ENCODE measurements at regions not wholly inside any gene's neighbourhood (a gene's known extent, or its start where the extent isn't known, plus 50 kb on each side); places are given as distances from the start of the nearest gene placed in this dataset.

- TF ChIP-seq, protein P1, sequence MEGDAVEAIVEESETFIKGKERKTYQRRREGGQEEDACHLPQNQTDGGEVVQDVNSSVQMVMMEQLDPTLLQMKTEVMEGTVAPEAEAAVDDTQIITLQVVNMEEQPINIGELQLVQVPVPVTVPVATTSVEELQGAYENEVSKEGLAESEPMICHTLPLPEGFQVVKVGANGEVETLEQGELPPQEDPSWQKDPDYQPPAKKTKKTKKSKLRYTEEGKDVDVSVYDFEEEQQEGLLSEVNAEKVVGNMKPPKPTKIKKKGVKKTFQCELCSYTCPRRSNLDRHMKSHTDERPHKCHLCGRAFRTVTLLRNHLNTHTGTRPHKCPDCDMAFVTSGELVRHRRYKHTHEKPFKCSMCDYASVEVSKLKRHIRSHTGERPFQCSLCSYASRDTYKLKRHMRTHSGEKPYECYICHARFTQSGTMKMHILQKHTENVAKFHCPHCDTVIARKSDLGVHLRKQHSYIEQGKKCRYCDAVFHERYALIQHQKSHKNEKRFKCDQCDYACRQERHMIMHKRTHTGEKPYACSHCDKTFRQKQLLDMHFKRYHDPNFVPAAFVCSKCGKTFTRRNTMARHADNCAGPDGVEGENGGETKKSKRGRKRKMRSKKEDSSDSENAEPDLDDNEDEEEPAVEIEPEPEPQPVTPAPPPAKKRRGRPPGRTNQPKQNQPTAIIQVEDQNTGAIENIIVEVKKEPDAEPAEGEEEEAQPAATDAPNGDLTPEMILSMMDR (IDR thresholded peaks at IDR 0.05), result no peak
- H3K27ac Mint-ChIP-seq, result no peak overlapping the region
- no peaks in the 10 kb centered on the region for H3K4me1 Mint-ChIP-seq
- H3K27me3 Mint-ChIP-seq (ENCODE audit: low read depth, poor library complexity), result peaks cover 19% of the 10 kb centered on the region
- DNase-seq, result no peak
- peaks cover 42% of the 10 kb centered on the region for H3K9me3 Mint-ChIP-seq
- no peaks in the 10 kb centered on the region for H3K36me3 Mint-ChIP-seq (ENCODE audit: low read depth)
- no peak overlapping the region for H3K4me3 Mint-ChIP-seq
Measured at GRCh38 chr19:29428071-29428470, 97.7 kb upstream of the VSTM2B start.

DNA sequence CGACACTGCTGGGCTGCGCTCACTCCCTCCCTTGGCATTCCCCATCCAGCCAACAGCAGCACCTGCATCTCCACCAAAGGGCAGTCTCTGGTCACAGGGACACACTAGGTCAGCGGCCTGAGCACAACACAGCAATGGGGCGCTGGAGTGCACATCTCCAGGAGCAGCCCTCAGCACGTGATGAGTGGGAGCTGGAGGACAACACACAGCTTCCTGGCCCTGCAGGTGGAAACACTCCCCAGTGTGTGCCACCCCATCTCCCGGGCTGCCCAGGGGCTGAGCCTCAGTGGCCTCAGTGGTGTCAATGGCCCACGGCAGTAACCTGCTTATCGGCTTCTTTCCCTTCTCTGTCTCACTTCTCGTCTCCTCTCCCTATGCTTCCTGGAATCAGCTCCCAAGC is 96.8 kb upstream of the VSTM2B start:
- Mint-ChIP-seq H3K27ac (no peak overlapping the region), H3K36me3 (ENCODE audit: low read depth) (no peaks in the 10 kb centered on the region)

GRCh38 chr19:29429581-29429980 is 96.2 kb upstream of the VSTM2B start:
- TF ChIP-seq, protein P1 (IDR thresholded peaks at IDR 0.05), result no peak
- H3K4me3 Mint-ChIP-seq, result no peak overlapping the region
- H3K27me3 Mint-ChIP-seq (ENCODE audit: low read depth, poor library complexity), result peaks cover 25% of the 10 kb centered on the region
- no peak overlapping the region for H3K27ac Mint-ChIP-seq
- H3K36me3 Mint-ChIP-seq (ENCODE audit: low read depth), result no peaks in the 10 kb centered on the region
- DNase-seq, result no peak
- no peaks in the 10 kb centered on the region for H3K4me1 Mint-ChIP-seq
- peaks cover 30% of the 10 kb centered on the region for H3K9me3 Mint-ChIP-seq

More for the DNA sequence above, 96.8 kb upstream of the VSTM2B start:
- TF ChIP-seq, protein P1 (IDR thresholded peaks at IDR 0.05), result no peak
- no peak overlapping the region for H3K4me3 Mint-ChIP-seq
- H3K9me3 Mint-ChIP-seq, result peaks cover 35% of the 10 kb centered on the region
- no peaks in the 10 kb centered on the region for H3K4me1 Mint-ChIP-seq
- DNase-seq, result no peak
- peaks cover 21% of the 10 kb centered on the region for H3K27me3 Mint-ChIP-seq (ENCODE audit: low read depth, poor library complexity)

- peaks cover 26% of the 10 kb centered on the region for H3K27me3 Mint-ChIP-seq (ENCODE audit: low read depth, poor library complexity)
- no peaks in the 10 kb centered on the region for H3K36me3 Mint-ChIP-seq (ENCODE audit: low read depth)
- no peaks in the 10 kb centered on the region for H3K4me1 Mint-ChIP-seq
- TF ChIP-seq, protein P1 (IDR thresholded peaks at IDR 0.05), result no peak
- H3K27ac Mint-ChIP-seq, result no peak overlapping the region
- no peak overlapping the region for H3K4me3 Mint-ChIP-seq
- peaks cover 14% of the 10 kb centered on the region for H3K9me3 Mint-ChIP-seq
- DNase-seq, result no peak
Measured at GRCh38 chr19:29431332-29431731, 94.5 kb upstream of the VSTM2B start.

GRCh38 chr19:29432677-29433076 is 93.1 kb upstream of the VSTM2B start:
- Mint-ChIP-seq H3K27ac (no peak overlapping the region), H3K9me3 (peaks cover 9% of the 10 kb centered on the region), H3K27me3 (ENCODE audit: low read depth, poor library complexity) (peaks cover 35% of the 10 kb centered on the region), H3K4me1 (no peaks in the 10 kb centered on the region), H3K36me3 (ENCODE audit: low read depth) (no peaks in the 10 kb centered on the region), H3K4me3 (no peak overlapping the region)
- TF ChIP-seq, protein P1 (IDR thresholded peaks at IDR 0.05), result no peak
- no peak for DNase-seq

DNA sequence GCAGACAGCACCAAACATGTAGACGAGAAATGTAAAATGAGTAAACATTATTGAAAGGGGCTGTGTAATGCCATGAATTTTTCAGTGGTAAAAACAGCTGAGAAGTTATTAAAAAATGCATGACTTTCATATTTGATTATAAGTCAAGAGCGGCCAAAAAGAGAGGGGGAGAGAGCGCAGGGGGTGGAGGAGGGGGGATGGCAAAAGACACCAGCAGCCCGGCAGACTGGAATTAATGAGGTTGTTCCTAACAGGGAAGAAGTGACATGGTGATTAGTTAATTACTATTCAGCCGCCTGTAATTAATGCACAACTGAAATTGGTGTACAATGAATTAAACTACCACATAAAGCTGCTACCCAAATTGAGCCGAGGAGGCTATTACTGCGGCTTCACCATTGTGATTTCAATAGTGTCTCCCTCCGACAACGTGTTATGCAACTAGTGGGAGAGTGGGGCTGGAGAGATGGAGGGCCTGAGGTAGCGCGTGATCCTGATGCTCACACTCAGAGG is 89.1 kb upstream of the VSTM2B start:
- Mint-ChIP-seq H3K4me3 (no peak overlapping the region), H3K9me3 (peaks cover 31% of the 10 kb centered on the region), H3K27me3 (ENCODE audit: low read depth, poor library complexity) (peaks cover 31% of the 10 kb centered on the region)

More for the DNA sequence above, 89.1 kb upstream of the VSTM2B start:
- H3K4me1 Mint-ChIP-seq, result no peaks in the 10 kb centered on the region
- DNase-seq, result no peak
- H3K36me3 Mint-ChIP-seq (ENCODE audit: low read depth), result no peaks in the 10 kb centered on the region
- TF ChIP-seq, protein P1 (IDR thresholded peaks at IDR 0.05), result no peak
- no peak overlapping the region for H3K27ac Mint-ChIP-seq

Measured in nephron progenitor cell (in vitro differentiated cells).